ENCODE measurements at regions not wholly inside any gene's neighbourhood (a gene's known extent, or its start where the extent isn't known, plus 50 kb on each side); places are given as distances from the start of the nearest gene placed in this dataset.

- TF ChIP-seq CTCF (conservative IDR thresholded peaks at IDR 0.05 in 1 of 2, IDR thresholded peaks at IDR 0.05 in 1 of 2; ENCODE audit: extremely low read depth in 1 of 2, insufficient read depth in 1 of 2, low read depth in 1 of 2, low read length in 2 of 2) (no peak), EZH2 (IDR thresholded peaks at IDR 0.05; ENCODE audit: borderline replicate concordance, low read length) (no peak)
Measured at GRCh38 chr5:174607205-174607604, 117.2 kb upstream of the MSX2 start.

Data from mammary epithelial cell (primary cell).